GM18868 (cell line): ENCODE measurements at regions not wholly inside any gene's neighbourhood (a gene's known extent, or its start where the extent isn't known, plus 50 kb on each side); places are given as distances from the start of the nearest gene placed in this dataset.

Experiments used
- ATAC-seq: cut with Tn5 transposase; IDR thresholded peaks from one replicate; pipeline ENCODE4 v1.9.1; 2021; ENCODE audit warnings: mild to moderate bottlenecking, moderate library complexity; ENCODE audit not compliant: unreplicated experiment

DNA sequence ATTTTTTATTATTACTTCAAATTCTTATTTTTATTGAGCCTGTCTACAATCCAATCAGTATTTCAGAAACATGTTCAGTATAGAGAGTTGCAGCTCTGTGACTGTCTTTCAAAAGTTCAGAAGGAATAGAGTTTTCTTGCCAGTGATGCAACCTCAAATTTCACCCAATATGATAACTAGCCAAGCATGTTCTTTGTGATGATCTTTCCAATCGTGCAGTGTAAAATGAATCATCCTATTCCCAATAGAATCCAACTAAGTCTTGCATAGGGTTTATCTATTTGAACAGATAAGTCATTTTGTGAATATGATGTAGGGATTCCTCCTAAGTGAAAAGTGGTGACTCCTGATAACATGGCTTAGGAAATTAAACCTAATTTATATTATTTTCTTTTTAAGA, 937.8 kb downstream of the KCNJ2 start:
- no peak for ATAC-seq

DNA sequence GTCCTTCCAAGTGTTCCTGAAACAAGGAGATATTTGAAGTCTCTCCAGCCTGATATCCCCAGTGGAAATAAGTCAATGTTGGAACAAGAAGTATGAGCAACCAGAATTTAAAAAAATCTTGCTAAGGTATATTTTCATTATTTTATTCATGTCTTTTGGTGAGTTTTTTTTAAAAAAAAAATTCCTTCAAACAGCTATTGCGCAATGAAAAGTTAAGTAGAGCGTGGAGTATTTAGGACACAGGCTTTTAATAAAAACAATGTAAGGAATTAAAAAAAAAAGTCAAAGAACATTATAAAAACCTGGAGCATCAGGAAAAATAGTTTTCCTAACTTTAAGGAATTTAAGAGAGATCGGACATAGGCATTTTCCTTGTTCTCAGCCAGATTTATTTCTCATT, 940.4 kb downstream of the KCNJ2 start:
- ATAC-seq, result no peak

DNA sequence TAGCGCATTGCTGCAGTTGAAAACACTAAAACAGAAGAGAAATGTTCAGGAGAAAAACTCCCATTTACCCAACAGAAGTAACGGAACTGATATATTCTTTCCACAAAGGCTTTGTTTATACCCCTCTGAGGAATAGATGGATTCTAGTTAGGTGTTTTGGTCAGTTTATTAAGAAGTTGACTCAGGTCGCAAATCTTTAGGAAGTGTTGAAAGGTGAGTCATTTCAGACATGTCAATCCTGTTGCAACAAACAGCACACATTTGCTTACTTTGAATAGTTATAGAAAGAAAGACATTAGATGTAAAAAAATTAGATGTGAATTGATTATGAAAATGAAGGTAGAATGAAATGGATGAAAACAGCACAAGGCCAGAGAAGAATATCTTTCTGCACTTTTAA, 941.0 kb downstream of the KCNJ2 start:
- no peak for ATAC-seq

DNA sequence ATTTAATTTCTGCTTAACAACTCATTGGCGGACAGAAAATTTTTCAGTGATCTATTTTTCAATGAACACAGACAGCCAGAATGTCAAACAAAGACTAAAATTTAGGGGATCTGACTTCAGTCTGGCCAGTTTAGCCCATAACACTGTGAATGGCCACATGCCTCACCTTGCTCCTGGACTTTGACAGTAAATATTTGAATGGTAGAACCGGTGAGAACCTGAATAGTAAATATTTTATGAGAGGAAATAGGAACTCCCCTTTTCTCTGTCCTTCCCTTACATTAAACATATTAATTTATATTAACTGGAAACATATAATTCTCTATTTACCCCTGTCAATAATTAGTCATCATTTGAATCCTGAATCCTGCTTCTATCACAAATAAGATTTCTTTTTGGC, 942.1 kb downstream of the KCNJ2 start:
- ATAC-seq, result no peak

DNA sequence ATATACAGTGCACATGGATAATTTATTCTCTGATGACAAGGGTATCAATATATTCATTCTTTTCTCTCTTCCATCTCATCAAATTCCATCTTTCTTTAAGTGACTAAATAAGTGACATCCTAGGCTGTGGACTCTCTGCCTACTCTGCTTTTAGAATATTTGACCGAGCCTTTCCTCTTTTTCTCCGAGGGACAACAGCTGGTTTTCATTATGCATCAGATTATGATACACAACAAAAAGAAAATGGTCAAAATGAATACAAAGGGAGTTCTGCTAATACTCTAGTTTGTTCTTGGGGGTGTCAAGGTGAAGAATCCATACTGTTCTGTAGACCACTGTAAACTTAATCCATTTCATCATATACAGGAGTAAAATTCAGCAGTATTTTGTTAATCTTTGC, 942.6 kb downstream of the KCNJ2 start:
- ATAC-seq, result no peak

DNA sequence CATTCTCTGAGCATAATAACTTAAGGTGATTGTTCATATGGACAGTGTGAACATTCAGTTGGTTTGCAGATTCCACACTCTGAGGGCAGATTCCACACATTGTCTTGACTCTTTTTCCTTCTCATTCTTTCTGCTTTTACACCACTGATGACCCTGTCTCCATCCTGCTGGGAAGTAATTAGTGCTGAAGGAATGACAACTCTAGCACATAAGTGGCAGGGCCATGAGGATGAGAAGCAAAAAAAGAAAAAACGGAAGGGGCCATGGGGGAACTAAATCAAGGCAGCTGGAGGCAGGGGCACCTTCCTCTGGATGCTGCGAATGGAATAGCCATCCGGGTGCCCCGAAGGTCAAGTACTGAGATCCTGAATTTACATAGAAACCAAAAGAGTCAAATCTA, 944.0 kb downstream of the KCNJ2 start:
- ATAC-seq, result no peak

DNA sequence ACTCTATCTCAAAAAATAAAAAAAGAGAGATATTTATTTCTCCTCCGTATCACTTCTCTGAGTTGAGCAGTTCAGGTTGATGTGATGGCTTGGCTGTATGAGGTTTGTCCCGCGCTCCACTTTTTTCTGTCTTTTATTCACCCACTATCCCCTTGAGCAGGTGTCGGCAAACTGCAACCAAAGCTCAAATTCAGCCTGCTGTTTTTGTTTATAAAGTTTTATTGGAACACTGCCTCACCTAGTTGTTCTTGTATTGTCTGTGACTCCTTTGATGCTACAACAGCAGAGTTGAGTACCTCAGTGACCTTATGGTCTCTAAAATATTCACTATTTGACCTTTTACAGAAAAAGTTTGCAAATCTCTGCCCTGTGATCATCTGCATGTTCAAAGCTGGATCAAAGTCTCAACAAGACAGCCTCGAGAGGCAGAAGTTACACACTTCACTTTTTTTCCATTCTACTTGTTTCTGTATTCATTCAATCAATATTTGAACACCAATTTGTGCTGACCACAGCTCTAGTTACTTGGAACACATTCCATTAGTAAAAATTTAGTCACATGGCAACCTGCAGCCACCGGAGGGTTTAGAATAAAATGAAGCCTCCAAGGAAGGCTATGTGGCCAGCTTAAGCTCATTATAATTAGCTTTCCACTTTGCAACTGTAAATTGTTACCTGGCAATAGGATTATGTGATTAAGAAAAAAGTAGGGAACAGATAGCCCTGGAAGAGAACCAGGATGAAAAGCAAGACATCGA, 945.8 kb downstream of the KCNJ2 start:
- ATAC-seq, result no peak

DNA sequence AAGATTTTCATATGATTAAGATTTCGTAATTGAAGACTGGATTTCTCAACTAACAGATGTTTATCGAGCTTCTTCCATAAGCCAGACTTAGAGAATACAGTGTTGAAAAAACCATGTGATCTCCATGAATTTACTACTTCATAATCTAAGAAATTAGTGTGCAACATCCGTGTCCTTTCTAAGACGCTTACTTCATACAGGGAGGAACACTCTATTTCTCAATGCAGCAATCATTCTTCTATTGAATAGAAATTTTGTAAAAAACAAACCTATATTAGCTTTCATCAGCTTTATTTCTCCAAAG, 946.3 kb downstream of the KCNJ2 start:
- ATAC-seq, result no peak

DNA sequence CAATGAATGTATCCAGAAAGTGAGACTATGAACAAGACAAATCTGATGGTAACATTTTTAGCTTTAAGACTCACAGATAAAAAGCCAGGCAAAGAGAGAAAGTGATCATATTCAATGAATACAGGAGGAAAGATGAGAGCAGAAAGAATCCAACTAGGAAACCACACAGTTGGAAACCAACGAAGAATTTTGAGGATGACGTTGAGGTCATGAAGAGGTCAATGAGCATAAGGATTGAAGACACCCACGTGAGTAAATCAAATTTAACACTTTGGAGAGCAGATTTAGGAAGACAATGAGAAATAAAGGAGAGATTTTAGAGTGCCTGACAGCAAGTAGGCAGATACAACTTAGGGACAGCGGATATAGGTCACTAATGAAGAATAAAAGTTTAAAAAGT, 948.1 kb downstream of the KCNJ2 start:
- no peak for ATAC-seq

DNA sequence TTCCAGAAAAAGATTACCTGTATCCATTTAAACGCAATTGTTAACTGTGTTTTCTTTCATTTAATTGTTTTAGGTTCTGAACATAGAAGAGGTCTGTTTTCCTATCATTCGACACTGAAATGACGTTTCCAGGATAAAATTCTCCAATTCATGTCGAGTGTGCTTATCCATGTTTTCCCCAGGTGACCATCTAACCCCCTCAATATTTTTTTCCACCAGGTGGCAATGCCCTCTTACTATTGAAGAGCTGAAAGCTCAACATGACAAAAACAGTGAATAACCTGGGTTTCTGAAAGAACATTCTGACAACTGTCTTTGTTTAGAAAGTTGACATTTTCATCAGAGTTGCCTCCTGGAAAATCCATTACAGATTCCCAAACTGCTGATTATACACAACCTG, 948.7 kb downstream of the KCNJ2 start:
- ATAC-seq, result no peak

DNA sequence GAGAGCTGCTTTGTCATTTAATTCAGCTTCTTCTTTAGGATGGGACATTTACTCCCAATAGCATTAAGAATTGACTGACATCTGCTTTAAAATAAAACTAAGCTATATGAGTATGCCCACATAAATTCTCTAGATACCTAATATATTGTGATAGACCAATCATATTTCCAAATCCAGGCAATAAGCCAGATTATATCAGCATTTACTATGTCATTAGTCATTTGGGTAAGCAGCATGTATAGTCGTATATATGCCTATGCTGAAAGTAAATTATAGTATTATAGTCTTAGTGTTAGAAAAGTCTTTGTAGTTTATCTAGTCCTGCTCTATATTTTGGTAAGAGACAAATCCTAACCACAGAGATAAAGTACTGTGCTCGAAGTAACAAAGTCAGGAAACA, 958.1 kb downstream of the KCNJ2 start:
- ATAC-seq, result no peak

DNA sequence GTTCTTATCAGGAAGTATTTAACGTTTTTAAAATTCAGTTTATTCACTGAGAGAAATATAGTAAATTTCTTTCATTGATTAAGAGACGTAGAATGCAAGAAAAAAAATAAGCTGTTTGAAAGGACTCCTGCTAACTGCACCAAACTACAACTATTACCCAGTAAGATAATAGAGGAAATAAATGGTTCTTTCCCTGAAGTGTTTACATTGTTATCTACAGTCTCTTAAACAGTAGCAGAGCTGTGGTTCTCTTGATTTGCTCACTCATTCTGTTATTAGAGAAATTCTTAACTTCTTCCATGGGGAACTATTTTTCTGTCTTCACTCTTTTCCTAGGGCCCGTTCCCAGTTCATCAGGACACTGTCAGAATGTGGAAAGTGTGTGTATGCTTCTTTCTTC, 973.0 kb downstream of the KCNJ2 start:
- ATAC-seq, result no peak

DNA sequence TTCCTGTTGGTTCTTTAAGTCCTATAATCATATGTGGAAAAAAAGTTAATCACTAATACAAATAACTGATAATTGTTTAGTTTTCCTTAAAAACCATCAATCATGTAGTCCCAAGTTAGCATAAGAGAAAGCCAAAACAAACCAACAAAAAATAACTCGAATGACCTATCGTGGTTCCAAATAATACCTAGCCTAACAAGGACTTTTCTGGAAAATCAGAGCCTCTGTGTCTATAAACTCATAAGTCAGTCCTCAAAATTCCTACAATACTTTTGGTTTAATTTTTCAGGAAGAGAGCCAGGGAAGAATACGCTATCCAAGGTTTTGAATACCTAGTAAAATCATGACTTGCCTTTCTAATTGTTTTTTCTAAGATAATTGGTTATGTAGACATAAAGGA, 975.3 kb upstream of the SOX9 start:
- no peak for ATAC-seq

DNA sequence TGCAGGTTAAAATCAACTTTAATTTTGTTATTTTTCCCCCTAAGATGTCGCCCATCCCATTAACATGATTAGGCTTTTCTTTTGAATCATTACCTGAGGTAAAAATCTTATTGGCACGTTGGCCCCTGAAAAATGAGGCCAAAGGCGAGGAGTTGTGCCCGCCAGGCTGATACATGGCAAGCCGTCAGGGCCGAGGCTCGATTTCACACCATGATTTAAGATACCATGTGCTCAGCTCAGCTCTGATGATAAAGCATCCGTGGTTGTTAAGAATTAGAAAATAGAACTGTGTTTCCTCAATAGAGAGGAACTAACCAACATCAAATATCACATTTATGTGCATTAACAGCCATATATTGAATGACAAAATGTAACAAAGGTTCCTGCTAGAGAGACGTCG, 972.9 kb upstream of the SOX9 start:
- no peak for ATAC-seq

DNA sequence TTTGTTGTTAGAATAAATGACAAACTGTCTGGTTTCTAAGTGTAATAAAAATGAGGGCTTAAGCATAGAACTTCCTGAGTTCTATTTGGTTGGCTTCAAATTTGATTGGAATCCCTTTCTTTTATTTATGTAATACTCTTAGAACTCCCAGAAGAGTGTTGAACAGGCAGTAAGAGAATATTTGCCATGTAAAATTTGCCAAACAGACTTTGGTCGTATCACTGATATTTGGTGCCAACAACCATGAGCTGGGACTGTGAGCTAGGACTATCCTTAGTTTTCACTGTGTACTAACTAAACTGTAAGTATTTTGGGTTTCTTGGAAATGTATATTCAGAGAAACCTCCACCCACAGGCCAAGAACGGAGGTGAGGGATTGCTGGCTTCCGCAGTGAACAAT, 971.2 kb upstream of the SOX9 start:
- ATAC-seq, result no peak

DNA sequence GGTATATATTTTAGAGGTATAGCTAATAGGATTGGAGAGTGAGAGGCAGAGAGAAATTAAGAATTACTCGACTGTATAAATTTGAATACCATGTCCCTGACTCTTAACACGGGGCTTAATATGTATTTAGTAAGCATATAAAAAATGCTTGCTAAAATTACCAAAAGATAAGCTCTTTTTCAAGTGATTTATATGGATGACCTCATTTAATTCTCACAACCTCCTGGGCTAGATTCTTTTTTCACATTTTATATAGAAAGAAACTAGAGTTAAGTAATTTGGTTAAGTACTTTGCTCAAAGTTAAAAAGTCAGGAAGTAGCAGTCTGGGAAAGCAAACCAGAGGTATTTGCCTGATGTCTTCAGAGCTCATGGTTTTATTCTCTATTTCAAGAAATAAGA, 963.5 kb upstream of the SOX9 start:
- no peak for ATAC-seq

DNA sequence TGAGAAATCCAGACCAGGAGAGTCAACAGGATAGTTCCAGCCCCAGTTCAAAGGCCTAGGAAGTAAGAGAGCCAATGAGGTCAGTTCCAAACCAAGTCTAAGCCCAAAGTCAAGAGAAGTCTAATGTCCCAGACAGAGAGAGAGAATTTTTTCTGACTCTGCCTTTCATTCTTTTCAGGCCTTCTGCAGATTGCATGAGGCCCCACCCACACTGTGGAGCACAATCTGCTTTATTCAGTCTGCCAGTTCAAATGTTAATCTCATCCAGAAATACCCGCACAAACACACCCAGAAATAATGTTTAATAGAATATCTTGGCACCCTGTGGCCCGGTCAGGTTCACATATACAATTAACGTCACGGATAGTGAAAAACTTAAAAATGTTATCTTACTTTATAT, 962.4 kb upstream of the SOX9 start:
- no peak for ATAC-seq

DNA sequence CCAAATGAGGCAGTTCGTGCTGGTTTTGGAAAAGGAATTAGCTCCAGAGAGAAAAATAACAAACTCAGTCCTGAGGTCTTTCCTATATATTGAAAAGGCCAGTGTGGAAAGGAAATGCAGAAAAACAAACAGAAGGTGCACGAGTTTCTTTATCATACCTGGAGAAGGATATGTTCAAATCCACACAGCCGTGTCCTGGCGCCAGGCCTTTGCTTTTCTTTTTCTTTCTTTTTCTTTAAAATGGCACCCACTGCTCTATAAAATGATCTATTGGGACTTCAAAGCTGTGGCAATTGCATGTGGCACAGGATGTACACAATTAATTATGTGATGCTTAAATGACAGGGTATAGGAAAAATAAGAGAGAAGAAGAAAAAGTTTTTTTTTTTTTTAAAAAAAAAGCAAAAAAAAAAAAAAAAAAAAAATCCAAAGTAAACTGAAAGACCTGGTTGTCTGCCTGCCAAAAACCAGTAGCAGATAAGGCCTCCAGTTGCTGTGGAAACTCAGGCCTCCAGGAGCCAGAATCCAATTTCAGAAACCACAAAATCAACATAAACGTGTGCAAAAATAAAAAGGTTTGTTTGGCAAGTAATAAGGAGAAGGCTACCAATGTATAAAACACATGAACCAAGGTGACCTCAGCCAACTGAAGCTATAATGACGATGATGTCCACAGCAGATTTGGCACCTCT, 957.6 kb upstream of the SOX9 start:
- no peak for ATAC-seq

DNA sequence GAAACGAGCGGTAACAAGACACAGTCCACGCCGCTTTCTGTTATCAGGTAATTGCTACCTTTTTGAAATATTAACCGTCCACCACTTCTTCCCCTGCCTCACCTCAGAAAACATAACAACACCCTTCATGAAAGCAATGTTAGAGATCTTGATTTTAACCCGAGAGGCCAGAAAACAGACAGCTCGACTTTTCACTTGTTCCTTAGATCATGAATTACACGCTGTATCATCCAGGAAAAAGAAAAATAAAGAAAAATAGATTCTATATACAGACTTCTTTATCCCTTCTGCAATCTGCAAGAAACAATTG, 957.1 kb upstream of the SOX9 start:
- no peak for ATAC-seq

DNA sequence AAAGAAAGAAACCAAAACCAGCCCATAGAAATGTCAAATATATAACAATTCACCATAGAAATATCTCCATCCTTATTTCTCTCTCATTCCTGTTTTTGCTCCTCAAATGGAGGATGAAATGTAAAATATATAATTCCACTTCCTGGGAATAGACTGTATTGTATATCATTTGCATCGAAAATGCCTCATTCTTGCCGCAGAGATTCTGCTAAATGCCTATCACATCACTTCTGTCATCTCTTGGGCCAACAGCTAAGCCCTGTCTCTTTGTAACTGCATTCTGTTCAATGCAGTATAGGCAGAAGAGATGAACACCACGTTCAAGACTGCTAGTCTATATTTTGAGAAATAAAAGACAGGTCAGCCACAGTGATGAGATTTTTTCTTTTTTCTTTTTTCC, 956.3 kb upstream of the SOX9 start:
- ATAC-seq, result no peak

DNA sequence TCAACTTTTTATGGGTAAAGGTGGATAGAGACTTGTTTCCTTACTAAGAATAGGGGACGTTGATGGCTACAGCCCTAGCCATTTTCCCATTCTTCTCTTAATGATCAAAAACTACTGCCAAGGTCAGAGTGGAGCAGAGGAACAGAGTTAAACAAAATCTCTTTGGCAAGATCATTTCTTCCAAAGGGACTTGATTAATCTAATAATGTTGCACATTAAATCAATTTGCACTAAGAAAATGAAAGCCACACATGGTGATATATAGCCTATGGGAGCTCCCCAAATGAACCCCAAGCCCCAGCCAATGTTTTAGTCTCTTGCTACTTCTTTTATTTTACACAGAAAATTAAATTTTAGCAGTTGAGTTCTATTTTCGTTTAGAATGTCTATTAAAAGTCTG, 954.5 kb upstream of the SOX9 start:
- no peak for ATAC-seq

DNA sequence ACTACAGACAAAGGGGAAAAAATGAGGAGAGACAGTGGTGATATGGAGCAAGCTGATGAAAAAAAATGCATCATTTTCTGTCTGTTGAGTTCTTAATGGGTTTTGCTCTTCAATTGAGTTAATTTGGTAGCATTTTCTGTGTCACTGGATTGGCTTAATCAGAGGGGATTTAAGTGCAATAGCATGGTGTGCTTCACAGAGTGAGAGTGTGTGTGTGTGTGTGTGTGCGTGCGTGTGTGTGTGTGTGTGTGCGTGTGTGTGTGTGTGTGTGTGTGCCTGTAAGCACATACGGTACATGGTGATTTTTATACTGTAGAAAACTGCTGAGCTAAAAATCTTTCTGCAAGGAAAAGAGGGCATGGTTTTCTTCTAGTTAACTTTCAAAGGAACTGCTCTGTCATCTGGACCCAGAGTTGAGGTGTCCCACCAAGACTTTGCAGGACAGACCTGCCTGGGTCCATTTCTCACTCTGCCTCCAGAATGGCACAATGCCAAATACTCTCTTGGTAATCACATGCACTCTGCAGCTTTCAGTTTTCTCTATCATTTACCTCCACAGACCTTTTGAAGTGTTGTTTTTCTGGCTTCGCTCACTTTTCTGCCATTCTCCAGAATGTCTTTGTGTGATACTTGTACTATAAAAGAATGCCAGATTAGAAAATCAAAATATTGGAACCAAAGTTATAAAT, 952.6 kb upstream of the SOX9 start:
- no peak for ATAC-seq

DNA sequence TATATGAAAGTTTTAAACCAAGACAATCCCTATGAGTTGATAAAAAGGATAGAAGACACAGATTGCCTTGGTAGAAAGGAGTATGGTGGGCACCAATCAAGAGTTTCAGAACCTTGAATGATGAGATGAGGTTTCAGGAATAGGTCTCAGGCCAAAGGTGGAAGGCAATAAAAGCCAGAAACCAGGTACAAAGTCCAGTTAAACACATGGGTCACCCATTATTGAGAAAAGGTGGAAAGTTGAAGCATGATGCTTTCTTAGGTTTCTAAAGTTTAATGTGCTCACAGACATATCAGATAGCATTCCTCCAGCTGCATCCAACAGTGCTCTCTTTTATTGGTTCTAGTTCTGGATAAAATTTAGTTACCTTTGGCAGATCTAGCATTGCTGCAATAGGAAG, 950.8 kb upstream of the SOX9 start:
- no peak for ATAC-seq
